HG03175 (cell line): ENCODE measurements at regions not wholly inside any gene's neighbourhood (a gene's known extent, or its start where the extent isn't known, plus 50 kb on each side); places are given as distances from the start of the nearest gene placed in this dataset.

ENCODE experiments used
- ATAC-seq: cut with Tn5 transposase; IDR thresholded peaks from one replicate; pipeline ENCODE4 v1.9.1; 2021; ENCODE audit warnings: mild to moderate bottlenecking, moderate library complexity; ENCODE audit not compliant: unreplicated experiment

DNA sequence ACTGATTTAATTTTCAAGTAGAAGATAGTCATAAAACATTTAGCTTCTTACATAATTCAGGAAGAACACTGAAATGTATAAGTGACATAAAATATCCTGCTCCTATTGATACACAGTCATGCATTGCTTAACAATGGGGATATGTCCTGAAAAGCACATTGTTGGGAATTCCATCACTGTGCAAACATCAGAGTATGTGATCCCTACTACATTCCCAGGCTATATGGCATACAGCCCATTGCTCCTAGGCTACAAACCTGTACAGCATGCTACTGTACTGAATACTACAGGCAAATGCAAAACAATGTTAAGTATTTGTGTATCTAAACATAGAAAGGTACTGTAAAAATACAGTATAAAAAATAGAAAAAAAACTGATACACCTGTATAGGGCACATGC, 723.9 kb upstream of the ARGLU1 start:
- no peak for ATAC-seq

DNA sequence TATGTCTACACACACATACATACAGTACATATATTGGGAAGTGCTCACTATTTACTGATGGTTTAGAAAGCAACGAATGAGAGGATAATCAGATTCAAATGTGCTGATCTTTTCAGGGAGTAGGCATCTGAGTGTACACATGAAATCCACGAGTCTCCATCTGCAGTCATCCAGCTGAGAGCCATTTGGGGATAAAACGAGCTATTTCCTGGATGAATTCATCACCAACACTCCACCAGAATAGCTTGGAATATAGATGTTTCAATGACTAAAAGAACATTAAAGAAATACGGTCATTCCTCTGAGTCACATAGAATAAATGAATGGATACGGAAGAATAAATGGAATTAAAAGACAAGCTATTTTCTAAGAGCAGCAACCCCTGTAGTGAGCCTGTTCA, 721.6 kb upstream of the ARGLU1 start:
- no peak for ATAC-seq

DNA sequence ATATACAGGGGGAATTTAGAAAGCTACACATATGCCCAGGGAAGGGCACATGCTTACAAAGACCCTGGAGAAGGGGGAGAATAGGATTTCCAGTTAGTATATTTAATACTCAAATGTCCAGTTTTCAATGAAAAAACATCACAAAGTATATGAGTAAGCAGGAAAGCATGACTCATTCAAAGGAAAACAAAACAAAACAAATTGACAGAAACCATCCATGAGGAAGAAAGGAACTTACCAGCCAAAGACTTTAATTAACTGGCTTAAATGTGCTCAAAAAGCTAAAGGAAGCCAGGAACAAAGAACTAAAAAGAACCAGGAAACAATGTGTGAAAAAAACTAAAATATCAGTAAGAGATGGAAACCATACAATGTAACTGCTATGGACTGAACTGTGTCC, 716.2 kb upstream of the ARGLU1 start:
- ATAC-seq, result no peak

DNA sequence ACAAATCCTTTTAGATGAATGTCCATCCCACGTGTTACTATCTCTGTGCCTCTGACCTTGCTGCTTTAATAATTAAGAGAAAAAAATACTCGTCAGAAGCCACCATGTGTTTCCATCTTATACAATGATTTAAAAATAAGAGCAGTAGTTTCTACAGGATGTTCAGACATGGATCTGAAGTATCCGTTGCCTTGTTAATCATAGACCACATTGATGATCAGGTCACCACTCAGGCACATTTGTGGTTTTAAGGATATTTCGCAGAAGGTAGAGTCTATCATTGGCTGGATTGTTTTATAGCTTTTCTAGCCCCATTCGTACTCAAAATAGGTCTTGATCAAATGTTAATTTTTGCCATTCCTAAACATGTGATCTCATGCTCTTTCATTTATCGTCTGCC, 710.0 kb upstream of the ARGLU1 start:
- ATAC-seq, result no peak

DNA sequence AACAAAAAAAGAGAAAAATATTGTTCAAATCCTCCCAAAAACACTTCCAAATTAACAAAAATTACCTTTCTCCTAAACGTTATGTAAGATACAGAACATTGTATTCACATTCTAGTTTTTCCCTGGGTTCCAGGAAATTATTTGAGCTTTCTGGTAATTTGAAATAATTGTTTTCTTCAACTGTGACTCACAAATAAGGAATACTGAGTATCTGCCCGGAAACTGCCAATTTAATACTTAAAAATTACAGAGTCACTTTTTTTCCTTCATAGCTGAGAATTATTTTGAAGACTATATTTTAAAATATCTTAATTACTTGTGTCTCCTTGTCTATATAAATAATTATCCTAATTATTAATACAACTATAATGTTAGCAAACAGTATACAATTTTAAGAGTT, 709.0 kb upstream of the ARGLU1 start:
- ATAC-seq, result no peak

DNA sequence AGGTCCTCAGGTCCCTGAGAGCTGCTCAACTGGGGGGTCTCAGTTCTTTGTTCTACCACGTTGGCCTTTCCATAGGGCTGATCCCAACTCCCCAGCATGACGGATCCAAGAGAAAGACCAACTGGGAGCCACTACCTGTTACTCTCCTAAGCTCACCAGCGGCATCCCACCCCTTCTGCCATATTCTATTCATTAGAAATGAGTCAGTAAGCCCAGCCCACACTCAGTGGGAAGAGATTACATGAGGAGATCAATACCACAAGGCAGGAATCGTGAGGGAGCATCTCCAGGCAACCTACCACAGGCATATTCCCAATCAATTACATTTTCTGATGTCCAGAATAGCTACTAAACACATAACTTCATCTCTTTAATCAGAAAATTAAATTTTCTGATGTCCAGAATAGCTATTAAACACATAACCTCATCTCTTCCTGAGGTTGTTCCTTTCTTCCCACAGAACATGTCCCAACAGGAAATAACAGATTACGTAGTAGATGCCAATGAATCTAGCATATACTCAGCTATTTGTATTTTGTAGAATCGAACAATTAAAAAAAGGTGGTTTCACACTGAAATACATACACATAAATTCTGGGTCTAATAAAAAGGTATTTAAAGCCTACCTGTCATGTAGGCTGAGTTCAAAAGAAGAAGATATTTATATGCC, 708.1 kb upstream of the ARGLU1 start:
- ATAC-seq, result no peak

DNA sequence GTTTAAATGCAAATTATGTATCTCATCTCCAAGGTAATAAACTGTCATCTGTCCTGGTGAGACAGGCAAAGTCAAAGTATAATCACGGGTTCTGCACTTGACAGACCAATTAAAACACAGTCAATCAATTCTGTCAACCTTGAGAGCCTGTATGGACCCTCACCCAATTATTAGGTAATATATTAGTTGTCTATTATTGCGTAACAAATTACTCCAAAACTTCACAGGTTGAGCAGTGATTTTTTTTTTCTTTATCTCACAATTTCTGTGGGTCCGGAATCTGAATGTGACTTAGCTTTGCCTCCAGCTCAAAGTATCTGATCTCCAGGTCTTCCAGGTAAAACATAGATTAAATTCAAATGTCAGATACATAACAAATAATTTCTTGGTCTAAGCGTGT, 707.4 kb upstream of the ARGLU1 start:
- ATAC-seq, result no peak

DNA sequence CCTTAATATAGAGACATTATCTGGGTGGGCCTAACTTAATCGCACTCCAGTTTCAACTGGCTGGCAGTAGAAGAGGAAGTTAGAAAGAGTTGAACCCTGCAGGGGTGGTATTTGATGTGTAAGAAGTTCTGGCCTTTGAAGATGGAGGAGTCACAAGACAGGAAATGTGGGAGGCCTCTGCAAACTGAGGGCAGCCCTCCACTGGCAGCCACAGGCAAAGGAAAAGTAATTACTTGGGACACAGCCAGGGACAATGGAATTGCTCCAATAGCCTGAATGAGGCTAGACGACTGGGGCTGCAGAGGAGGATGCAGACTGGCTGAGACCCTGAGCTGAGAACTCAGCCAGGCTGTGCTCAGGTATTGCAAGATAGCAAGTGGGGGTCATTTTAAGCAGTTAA, 703.3 kb upstream of the ARGLU1 start:
- ATAC-seq, result no peak

DNA sequence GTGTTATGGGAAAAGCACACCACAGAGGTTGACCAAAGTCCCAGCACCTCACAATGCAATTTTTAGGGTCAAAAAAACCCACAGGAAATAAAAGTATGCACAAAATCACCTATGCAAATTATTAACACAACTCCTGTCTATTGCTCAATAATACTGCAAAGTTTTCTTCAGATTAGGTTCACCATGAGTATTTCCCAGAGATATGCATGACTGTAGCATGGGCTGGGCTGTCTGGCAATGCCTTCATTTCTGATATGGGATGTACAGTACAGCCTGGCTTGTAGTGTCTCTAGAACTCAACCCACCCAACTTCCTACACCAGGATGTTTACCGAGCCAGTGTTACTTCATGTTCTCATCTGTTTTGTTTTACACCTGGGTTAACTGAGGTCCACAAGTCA, 698.7 kb upstream of the ARGLU1 start:
- no peak for ATAC-seq

DNA sequence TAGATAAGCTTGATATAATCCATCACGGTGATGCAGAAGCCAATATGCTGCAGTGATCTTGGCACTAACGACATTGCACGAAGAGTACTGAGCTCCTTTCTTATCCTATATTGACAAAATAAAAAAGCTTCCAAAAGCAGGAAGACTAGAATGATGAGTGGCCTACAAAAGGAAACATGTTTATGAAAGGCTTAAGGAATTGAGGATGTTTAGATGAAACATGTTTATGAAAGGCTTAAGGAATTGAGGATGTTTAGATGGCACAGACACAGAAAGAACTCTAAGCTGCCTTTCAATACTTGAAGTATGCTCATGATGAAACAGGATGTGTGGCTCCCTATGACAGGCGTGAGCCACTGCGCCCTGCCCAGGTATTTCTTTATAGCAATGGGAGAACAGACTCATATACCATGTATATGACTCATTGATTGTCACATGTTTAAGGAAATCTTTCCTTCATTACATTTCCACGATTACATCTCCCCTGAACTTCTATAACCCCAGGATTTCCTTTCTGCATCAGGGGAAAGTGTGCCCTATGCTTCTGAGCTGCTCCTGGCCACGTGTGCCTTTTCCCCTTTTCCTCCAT, 690.8 kb upstream of the ARGLU1 start:
- no peak for ATAC-seq

DNA sequence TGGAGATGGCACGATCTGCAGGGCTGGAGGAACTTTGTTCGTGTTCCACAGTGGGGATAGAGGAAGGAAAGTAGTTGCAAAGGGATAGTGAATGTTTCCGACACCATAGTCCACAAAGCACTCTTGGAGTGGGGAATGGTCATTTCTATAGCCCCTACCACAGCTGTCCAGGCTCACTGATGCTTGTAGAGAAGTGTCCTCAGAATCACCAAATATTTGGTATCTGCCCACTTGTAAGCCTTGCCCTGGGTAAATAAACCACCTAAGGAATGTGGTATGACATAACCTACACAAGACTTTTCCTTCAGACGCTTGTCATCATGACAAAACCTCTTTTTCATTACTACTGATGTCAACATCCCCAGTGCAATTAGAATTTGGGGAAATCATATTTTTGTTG, 686.5 kb upstream of the ARGLU1 start:
- ATAC-seq, result no peak

DNA sequence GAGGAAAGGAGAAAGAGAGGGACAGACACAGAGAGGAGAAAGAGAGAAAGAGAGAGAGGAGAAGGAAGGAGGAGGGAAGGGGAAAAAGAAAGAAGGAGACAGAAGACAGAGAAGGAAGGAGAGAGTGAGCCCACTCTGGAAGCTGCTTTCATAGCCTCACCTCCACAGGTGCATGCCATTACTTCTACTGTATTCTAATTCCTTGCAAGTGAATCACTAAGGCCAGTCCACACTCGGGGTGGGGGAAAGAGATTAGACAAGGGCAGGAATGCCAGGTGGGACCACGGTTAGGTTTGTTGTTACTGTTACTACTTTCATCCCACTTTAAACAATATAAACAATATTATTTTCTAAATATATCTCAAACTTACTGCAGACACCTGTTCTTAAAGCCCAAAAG, 684.5 kb upstream of the ARGLU1 start:
- no peak for ATAC-seq

DNA sequence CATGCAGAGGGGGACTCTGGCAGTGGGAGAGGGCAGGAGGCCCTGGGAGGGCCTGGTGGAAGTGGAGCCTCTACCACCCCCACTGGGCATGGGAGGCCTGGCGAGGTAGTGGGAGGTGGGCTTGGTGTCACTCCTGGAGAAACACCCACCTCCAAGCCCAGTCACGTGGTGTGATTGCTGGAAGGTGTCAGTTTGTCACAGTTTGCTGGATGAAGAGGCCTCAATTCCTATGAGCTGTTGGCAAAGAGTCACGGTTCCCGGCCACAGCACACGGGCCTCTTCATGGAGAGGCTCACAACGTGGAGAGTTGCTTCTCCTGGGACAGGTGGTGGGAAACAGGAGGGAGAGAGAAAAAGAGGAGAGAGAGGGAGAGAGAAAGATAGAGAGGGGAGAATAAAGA, 684.1 kb upstream of the ARGLU1 start:
- ATAC-seq, result no peak

DNA sequence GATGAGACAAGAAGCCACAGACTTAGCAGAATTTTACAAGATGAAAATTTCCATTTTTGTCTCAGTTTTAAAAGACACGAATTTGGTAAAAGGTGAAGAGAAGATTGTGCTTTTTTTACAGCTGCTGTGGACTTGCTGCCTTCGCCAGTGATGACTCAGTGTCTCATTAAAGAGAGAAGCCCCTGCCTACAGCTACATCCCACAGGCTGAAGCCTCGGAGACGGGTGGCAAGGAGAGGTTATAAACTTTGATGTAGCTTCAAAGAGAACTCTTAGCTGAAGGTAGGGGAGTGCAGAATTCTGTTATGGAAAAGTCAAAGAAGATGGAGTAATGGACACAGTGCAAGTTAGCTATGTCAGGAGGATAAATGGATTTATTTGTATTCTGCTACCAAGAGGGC, 683.4 kb upstream of the ARGLU1 start:
- no peak for ATAC-seq

DNA sequence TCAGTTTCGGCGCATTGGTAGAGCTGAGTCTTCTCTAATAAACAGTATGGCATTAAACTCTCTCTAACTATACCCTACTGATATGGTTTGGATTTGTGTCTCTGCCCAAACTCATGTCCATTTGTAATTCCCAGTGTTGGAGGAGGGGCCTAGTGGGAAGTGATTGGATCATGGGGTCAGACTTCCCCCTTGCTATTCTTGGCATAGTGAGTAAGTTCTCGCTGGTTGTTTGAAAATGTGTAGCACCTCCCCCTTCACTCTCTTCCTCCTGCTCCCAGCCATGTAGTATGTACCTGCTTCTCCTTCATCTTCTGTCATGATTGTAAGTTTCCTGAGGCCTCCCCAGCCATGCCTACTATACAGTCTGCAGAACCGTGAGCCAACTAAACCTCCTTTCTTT, 682.7 kb upstream of the ARGLU1 start:
- no peak for ATAC-seq

DNA sequence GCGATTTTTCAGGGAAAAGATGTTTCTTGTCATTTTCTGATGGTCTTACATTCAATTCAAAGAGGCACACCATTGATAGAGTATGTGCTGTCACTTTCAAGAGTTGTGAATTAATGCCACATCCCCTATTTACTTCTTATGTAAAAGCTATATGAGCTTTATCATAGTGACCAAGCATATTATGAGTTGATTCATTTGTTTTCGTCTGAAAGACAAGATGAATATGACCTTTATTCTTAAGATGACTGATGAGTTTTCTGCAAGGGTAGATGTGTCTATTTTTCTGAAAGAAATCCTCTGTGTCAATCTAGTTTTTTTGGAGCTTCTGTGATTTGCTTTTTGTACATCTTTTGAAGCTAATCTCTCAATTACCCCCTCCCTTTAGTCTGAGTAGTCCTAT, 676.3 kb upstream of the ARGLU1 start:
- ATAC-seq, result no peak

DNA sequence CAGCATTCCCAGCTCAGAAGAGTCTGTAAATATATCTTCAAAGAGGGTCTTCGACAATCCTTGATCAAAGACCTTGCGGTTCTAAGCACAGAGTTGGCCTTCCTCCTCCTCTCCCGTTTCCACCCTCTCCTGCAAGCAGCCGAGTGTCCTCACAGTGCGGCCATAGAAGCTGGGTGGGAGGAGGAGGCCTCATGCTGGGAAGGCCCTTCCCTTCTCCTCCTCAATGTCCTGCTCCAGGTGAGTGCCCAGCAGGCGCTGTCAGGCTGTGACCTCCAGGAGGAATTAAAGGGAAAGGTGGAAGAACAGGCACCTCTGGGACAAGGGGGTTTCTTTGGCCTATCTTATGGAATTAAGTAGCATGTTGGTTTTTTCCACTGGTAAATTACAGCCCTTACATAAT, 674.2 kb upstream of the ARGLU1 start:
- no peak for ATAC-seq

DNA sequence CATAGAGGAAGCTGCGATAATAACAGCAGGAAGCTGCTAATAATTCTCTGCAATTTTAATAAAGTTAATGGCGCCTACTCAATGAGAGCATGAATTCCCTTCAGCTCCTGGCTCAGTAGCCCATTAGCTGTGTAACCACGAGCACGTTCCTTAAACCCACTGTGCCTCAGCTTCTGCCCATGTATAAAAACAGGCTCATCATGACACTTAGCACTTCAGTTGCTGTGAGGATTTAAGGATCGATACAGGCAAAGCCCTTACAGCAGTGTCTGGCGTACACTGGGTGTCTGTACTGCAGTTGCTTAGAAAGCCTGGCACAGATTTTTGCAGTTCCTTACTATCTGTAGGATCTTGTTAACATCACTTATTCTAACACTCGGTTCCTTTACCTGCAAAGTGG, 673.4 kb upstream of the ARGLU1 start:
- no peak for ATAC-seq

DNA sequence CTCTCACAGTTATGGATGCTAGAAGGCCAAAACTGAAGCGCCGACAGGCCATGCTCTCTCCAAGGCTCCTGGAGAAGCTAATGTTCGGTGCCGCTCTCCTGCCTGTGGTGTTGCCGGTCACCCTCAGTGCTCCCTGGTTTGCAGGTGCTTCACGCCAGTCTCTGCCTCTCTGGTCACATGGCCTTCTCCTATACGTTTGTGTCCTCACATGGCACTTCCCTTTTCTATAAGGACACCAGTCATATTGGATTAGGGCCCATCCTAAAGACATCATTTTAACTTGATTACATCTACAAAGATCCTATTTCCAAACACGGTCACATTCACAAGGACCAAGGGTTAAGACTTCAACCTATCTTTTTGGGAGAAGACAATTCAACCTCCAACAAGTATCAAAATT, 671.3 kb upstream of the ARGLU1 start:
- ATAC-seq, result no peak

DNA sequence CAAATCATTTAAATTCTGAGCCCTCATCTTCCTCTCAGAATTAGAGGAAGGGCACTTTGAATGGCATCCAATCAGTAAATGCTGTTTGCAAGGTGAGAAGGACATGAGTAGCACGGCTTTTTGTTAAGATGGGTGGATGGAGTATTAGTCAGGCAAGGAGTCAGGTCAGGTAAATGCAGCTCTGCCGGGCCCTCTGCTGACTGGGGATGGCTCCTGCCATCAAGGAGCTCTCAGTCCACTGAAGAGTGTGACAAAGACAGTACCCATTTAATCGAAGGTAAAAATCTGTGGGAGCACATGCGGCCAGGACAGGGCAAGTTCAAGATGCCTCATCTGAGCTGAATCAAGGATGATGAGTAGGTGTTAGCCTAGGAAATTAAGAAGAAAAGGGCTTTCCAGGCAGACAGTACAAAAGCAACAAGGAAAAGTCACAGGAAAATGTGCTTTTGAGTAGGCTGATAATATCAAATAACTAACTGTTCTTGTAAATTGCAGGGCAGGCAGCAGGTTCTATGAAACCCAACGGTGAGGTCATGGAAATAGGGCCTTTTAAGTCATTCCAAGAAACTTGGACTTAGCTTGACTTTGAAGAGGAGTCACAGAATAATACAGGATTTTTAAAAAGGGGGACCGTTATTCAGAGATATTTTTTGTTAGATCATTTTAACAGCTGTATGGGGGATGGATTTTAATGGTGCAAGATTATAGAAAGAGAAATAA, 670.5 kb upstream of the ARGLU1 start:
- no peak for ATAC-seq

DNA sequence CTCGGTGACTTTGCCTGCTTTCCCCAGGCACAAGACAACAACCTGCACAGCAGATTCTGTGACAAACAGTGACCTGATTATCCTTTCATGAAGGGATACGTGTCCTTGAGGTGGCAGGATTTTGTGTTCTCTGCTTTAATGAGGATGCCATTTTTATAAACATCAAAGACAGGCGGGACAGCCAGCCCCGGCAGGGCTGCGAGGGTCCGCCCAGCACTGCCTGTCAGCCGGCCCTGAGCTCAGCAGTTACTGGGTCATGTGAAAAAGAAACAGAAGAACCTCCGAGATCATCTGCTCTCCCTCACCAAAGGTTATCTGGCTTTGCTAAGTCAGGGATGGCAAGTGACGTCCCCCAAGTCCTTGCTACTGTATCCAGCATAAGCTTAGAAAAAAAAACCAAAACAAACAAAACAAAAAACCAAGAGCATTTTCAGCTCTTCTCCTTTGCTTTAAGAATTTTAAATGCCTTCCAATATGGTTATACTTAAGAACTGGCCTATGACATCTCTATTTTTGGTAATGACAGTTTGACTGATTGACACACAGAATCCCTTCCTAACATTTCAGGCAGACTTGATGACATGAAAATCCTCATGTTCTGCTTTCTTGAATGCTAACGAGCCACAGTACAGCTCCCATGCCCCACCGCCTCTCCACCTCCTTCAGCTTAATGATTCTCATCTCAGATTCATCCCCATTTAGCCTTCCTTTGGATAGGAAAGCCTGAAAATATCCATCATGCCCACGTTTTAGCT, 666.6 kb upstream of the ARGLU1 start:
- no peak for ATAC-seq

DNA sequence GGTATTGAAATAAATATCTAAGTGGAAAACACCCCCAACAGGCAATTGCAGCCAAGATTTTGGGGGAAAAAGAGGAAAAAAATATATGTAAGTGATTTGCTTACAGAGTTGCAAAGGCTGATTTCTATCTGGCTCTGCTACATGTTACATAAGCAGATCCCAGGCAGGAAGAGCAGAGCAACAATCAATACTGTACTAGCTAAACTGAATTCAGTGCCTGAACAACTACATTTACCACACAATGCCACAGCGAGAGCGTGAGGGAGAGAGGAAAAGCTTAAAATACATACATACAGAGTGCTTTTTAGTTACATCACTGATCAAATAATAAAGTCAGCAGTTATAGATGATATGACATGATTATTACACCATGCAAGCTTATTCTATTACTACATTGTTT, 665.6 kb upstream of the ARGLU1 start:
- ATAC-seq, result no peak
